ENCODE measurements at regions not wholly inside any gene's neighbourhood (a gene's known extent, or its start where the extent isn't known, plus 50 kb on each side); places are given as distances from the start of the nearest gene placed in this dataset.
A peak's percentile ranks its signal among the peaks of the same experiment; 100 is the strongest.

DNA sequence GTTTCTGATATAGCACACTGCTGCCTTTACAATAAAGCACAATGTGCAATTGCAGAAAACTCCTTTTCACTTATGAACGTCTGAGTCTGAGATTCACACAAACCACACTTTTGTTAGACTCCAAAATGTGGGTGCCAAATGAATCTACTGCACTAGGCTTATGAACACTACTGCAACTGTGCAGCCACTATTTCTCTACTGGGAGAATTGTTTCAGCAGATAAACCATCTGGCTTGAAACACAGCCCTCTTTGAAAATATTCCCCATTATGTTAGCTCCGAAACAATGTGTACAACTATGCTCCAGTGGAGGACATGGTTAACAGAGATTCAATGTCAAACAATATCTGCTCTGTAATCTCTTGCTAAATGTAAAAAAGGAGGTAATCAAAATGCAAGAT is 188.7 kb upstream of the ZEB2 start:
- no peak for DNase-seq

DNA sequence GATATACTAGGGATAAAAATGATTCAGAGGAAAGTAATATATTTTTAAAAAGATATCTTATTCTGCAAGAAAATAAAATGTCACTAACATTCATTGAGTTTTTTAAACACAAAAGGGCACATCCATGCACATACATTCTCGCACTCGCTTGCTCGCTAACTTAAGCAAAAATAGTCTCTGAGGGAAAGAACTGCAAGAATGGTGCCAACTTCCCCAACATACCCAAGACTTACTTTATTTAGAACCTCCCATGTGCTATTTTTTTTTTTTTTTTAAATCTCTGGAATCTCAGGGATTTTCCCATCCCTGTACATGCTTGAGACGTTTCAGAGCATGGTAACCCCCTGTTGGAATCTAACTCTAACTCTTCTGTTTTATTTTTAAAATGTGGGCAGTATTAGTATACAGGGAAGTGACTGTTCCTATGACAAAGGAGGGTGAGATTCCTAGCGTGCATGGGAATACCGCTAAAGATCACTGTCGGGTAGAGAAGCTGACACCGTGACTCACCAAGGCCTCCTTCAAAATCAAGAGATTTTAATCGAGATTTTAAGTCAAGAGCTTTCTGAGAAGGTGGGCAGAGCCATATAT is 187.9 kb upstream of the ZEB2 start:
- DNase-seq: no peak

GRCh38 chr2:144706647-144707046 is 186.7 kb upstream of the ZEB2 start:
- no peak for DNase-seq

- DNase-seq: no peak
These were observed 185.7 kb upstream of the ZEB2 start for GRCh38 chr2:144705328-144706245.

DNA sequence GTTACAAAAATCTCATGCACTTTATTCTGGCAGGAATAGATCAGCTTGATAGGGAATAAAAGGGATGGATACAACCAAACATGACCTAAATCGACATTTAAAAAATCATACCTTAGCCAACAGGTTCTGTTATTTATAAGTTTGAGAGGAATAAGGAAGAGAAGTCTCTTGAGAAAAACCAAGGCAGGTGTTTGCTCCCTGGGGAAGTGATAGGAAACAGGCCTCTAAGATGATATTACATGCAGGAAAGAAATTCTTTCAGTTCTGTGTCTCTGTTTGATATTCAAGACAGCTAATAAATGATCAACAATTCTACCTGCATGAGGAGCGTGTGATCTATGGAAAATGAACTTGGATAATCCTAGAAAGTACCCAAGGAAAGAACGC is 184.8 kb upstream of the ZEB2 start:
- no peak for DNase-seq

DNA sequence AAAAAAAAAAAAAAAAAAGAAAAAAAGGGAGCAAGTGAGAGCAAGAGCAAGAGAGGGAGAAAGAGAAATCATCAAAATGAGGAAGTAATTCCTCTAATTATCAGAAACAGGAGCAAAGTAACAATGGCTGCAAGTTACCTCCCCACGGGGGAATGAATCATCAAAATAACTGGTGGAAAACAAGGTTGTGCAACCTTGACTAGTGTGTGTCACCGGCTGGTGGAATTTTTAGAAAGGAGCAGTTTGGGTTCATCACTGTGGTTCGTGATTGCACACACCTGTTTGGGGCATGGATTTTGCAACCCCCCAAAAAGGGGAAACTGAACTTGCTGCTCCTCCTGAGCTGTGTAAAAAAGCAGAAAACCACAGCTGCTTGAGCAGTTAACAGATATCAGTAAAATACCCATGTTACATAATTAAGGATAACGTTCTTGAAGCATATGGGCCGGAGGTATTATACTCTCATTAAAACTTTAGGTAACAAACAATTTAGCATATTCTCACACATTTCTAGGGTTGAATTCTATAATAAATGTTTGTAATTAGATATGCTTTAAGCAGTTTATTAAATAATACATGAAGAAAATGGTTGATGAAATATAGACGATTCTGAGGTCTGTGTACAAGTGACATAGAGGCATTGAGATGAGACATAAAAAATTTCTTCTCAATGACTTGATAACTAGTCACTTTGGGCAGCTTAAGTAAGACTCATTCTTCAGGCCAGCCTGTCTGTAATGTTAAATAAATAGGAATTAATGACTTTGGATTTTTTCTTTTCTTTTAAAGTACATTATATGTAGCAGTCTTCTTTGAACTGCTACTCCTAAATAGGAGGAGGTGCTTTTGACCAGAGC is 184.2 kb upstream of the ZEB2 start:
- peak; percentile 54 for DNase-seq

DNA sequence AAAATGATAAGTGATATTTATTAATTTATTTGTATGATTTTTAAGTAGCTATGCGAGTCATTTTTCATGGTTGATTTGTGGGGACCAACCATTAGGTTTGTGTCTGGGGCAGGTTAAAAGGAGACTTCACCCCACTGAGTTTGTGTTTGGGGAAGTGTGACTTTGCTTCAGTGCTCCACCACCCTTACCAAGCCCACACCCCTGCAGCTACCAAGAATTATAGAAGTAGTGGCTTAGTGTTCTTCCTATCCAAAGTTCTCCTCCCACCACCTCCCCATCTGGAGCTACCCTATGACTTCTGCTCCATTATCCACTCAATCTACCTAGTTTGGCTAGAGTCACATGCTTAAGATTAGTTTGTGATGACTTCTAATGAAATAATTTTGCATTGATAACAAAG is 182.1 kb upstream of the ZEB2 start:
- no peak for DNase-seq

- no peak for DNase-seq
These were observed 181.3 kb upstream of the ZEB2 start for GRCh38 chr2:144701259-144701658.

- DNase-seq: no peak
These were observed 178.2 kb upstream of the ZEB2 start for GRCh38 chr2:144698156-144698555.

DNA sequence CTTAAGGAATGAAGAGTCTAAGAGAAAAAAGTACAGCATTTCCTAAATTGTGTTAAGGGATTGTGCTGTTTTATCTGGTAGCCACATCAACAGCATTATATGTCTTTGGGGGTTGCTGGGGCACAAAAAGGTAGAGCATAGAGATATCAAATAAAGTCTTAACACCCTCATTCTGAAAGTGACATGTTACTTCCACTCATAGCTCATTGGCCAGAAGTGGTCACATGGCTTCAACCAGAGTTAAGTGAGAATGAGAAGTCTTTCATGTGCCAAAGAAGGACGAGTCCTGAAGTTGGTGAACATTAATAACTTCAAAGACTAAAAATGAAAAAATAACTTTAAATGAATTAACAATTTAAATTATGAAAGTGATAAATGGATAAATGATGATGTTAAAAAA is 175.7 kb upstream of the ZEB2 start:
- no peak for DNase-seq

DNA sequence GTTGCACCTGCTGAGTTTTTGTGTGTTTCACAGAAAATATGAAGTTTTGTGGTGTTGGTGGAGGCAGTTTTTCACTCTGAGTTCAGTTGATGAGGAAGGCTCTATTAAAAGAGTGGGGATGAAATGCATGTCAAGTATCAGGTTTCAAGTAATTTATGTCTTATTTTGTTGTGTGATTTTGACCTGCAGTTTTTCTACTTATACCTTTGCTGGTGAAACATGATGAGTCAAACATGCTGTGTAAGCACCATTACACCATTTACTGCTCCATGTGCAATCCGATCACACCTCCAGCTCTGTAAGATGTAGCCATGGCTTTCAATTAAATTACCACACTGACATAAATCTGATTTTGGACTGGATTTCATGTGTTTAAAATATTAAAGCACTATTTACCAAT is 174.5 kb upstream of the ZEB2 start:
- no peak for DNase-seq

DNA sequence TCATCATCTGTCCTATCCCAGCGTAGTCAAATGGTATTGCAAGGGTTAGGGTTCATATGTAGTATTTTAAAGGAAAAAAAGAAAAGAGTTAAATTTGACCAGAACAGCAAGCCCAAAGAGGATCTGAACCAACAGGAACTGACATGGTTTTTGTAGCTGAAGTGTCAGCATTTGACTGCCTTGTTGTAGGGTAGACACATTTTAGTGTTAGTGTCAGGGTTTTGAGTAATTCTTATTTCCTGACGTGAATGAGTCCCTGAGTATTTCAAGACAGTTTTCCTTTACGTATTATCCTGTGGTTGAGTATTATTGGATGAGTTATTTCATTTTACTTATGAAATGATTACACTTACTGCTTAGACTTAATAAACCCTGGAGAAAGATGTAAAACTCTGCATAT is 173.3 kb upstream of the ZEB2 start:
- no peak for DNase-seq

DNA sequence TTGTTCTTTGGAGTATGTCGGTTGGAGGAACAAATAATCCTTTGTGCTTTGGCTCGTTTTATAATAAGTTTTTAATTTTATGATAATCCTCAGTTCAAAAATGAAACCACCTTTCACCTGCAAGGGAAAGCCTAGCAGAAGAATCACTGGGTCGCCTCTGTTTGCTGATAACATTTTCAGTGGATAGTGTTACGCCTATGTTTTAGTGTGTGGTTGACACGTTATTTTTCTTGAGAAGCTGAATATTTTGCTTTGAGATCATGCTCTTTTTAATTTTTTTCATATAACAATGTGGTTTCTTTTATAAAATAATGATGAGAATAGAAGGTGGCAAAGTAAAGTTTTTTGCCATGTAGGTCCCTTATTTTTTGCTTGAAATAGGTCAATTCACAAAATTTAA is 172.7 kb upstream of the ZEB2 start:
- no peak for DNase-seq

- no peak for DNase-seq
These were observed 170.9 kb upstream of the ZEB2 start for GRCh38 chr2:144690771-144691170.

GRCh38 chr2:144686518-144687215 is 166.7 kb upstream of the ZEB2 start:
- DNase-seq: no peak

- no peak for DNase-seq
These were observed 164.0 kb upstream of the ZEB2 start for GRCh38 chr2:144683966-144684365.

DNA sequence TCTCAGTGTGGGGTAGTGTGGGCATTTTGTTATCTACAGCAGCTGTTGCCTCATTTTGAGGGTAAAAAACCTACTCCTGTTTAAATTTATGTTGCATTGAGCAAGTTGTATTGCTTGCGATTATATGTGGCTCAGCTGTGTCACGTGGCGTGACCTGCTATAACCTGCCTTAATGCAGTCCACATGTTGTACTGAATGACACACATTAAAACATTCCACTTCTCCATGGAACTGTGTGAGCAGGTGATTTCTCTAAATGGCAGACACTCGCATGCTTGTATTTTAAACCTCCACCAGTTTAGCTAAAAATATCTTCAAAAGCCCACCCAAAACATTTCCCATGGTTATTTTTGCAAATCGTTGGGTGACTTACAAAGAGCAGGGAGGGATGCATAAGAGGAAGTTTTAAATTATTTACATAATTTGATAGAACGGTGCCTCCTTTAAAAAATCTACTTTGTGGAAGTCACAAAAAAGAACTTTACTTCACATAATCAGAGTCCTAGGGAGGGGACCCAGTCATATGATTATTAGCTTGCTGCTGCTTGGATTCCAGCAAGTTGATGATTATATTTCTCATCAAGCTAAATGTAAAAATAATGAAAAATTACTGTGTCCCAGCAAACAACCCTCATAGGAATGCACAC is 163.3 kb upstream of the ZEB2 start:
- no peak for DNase-seq

DNA sequence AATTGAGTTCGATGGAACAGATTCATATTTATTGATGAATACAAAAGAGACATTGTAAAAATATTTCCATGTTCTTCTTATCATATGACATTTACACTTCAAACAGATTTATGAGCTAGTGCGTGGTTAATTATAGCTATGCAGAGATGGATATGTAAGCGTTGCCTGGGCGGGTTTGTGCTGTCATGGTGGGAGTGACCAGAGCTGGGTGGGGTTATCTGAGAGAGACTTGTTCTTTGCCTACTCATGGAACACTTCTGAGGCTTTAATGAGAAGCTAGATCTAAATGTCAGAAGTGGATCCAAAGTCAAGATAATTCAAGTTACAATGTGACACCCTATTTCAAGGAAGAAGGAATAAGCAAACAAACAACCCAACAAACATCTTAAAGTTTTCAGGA is 162.3 kb upstream of the ZEB2 start:
- no peak for DNase-seq

DNA sequence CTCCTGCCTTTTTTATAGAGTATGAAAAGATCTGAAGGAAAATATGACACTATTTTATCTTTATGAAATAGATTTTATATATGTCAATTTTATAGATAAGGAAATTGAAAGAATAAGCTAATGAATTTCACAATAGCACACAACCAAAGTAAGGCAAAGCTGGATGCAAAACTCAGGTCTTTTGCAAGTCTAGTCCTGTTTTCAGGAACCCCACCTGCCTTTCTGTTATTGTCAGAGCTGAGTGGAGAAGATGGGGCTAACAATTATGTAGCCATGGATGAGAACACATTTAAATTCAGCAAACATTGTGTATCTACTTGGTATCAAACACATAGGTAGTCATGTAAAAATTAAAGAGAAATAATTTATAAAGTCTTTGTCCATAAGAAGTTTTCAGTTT is 161.5 kb upstream of the ZEB2 start:
- no peak for DNase-seq

DNA sequence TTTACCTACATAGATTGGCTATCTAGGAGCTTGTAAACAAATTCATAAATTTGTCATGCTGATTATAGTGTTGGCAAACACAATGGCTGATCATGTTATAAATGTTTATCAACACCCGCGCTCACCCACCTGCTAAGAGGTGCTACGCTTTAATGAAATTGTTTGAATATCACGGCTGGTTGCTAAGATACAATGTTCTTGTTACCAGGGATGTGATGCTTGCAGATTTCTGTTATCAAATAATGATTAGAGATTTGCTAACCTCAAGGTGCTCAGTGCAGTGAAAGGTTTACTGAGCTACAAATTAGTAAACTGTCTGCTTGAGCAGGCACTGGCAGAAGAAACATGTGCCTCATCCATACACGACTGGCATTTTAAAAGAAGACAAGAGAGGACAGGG is 160.0 kb upstream of the ZEB2 start:
- DNase-seq: no peak

GRCh38 chr2:144678736-144679135 is 158.8 kb upstream of the ZEB2 start:
- no peak for DNase-seq

DNA sequence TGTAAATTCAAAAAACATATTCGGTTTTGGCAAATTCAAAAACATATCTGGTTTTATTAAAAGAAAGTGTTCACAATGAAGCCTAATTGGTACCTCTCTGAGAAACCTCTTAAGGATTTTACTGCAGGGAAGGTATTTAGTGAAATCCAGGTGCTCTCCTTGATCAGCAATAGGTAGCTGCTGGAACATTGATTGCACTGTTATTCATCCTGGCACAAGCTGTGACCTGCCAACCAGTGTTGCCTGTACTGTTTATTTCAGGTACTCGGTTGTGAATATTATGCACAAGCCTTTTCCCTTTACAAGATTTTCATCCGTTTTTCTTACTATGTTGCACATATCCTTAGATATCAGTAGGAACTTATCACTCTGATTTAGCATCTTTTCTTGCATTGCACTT is 155.8 kb upstream of the ZEB2 start:
- DNase-seq: no peak

- no peak for DNase-seq
These were observed 155.4 kb upstream of the ZEB2 start for GRCh38 chr2:144675331-144675730.

All from femur (tissue), 1 donor.